Kidney tubule cell (primary cell): ENCODE measurements at regions not wholly inside any gene's neighbourhood (a gene's known extent, or its start where the extent isn't known, plus 50 kb on each side); places are given as distances from the start of the nearest gene placed in this dataset.

Experiments used
- DNase-seq: peaks from one replicate; pipeline ENCODE4 v3.0.0-alpha.2; 2018; ENCODE audit warnings: low spot score

GRCh38 chrX:113728937-113729336 is 854.9 kb upstream of the HTR2C start:
- no peak for DNase-seq

- DNase-seq: no peak
Observed at GRCh38 chrX:113726898-113727297, 857.0 kb upstream of the HTR2C start.

GRCh38 chrX:113726466-113726865 is 857.4 kb upstream of the HTR2C start:
- DNase-seq: no peak

DNA sequence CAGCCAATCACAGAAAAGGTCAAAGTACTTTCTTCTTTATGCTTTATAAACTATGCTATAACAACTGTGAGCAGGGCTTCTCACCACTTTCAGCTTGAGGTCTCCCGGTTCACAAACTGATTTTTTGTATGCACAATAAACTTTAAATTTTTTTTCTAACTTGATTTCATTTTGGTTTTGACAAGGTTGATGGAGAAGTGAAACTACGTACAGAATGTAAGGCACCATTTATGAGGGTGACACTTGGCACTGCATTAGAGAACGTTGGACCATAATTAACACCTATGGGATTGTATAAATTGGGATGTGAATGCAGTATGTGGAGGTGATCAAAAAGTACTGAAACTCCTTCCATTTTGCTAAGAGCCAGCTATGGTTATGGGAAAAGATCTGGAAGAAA is 857.9 kb upstream of the HTR2C start:
- no peak for DNase-seq

DNA sequence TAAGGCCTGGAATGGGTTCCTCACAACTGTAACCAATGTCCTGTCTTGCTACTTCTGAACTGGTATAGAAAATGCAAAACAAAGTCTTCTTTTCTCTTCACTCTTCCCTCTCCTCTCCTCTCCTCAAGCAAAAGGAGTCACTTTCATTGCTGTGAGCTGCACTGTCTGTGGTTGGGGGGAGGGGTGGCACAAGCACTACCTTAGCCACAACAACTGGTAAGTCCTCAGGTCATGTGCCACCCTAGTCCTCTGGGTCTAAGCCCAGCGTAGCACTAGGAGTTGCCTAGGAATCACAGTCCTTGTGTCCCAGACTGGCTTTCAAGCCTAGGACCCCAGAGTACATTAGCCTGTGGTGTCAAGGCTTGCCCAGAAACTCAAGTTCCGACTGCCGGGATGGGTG is 859.3 kb upstream of the AMOT start:
- no peak for DNase-seq

DNA sequence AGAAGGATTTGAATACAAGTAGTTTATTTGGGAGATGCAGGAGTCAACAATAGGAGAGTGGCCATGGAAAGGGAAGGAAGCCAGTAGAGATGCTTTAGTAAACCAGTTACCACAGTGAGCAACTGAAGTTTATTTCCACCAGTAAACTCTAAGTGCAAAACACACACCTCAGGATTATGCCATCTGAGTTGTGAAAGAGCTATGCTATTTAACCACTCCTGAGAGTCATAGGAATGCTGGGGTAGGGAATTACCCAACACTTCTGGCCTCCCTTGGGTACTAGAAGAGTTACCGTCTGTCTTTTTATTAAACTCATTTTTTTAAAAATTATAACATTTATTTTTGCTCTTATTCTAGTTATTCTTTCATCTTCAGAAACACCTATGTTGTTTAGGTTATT is 834.6 kb upstream of the AMOT start:
- no peak for DNase-seq

DNA sequence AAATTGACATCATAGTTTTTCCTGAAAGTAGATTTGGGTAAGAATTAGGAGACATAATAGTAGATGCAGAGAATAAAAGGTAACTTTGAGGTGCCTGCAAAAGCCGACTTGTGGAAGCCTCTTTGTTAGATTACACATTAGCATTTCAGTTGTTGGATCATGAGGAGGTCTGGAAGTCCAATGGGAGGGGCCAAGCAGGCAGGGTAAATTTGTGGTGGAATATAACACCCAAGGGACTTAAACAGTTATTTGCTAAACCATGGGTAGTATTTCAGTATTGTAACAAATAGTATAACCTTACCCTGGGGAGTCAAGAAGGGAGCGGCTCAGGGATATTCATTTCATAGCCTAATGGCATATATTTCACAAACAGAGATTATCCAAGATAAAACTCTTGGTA is 810.7 kb upstream of the AMOT start:
- DNase-seq: no peak

DNA sequence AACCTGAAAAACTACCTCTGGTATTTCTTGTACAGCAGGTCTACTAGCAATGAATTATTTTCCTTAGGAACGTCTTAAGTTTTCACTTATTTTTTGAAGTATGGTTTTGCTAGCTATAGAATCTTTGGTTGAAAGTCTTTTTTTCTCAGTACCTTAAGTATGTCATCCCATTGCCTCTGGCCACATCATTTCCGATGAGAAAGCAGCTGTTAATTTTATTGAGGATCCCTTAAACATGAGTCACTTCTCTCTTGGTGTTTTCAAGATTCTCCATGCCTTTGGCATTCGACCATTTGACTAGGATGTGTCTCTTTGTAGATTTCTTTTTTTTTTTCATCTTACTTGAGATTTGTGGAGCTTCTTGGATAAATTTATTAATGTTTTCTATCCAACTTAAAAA is 803.8 kb upstream of the AMOT start:
- no peak for DNase-seq

- no peak for DNase-seq
Observed at GRCh38 chrX:113634565-113634964, 793.9 kb upstream of the AMOT start.

DNA sequence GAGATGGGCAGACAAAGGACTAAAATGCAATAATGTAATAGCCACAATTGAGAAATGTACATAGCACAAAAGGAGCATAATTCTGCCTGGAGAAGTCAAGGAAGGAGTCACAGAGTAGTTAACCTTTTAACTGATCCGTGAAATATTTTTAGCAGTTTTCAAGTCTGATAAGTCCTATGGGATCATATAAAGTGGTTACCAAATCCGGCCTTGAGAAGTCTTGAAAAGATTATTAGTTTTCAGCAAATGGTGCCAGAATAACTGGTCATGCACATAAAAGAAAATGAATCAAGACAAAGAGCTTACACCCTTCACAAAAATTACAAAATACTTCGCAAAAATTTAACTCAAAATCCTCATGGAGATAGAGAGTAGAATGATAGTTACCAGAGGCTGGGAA is 788.7 kb upstream of the AMOT start:
- DNase-seq: no peak

DNA sequence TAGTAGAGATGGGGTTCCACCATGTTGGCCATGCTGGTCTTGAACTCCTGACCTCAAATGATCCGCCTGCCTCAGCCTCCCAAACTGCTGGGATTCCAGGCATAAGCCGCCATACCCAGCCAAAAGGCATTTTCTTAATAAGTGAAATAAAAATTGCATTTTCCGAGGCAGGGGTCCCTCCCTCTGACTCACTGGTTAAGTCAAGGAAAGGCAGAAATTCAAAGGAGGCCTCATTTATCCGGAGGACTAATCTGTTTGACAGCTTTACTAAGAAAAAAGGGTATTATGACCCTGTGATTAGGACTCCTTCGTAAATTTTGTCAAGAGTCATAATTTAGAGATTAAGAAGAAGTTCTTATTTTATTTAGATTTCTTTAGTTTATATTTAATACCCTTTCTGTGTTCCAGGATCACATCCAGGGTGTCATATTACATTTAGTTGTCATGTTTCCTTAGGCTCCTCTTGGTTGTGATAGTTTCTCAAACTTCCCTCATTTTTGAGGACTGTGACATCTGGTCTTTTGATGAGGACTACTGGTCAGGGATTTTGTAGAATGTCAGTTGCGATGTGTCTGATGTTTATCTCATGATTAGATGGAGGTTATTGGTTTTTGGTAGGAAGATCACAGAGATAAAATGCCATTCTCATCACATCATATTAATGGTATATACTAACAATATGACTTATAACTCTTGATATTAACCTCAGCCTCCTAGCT is 753.7 kb upstream of the AMOT start:
- DNase-seq: no peak

DNA sequence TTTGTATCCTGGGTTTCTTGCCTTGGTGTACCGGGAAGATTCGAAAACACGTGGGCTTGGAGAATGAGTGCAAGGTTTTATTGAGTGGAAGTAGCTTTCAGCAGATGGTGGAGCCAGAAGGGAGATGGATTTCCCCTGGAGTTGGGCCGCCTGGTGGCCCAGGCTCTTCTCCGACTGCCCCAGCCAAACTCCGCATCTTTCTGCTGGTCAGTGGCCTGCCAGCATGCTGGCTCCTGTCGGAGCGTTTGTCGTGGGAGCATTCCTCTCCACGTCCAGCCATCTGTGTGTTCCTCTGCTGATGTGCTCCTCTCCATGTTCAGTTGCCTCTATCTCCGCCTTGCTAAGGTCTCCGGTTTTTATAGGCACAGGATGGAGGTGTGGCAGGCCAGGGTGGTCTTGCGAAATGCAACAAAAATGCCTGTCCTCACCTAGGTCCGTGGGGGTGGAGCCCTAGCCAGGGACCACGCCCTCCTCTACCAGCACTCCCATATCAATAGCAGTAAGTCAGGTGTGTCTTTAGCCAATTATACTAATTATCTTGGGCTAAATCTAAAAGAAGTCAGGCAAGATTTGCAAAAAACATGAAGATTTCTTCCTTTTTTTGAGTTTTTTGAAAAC is 745.8 kb upstream of the AMOT start:
- no peak for DNase-seq

- no peak for DNase-seq
Observed at GRCh38 chrX:113580486-113580885, 739.9 kb upstream of the AMOT start.

DNA sequence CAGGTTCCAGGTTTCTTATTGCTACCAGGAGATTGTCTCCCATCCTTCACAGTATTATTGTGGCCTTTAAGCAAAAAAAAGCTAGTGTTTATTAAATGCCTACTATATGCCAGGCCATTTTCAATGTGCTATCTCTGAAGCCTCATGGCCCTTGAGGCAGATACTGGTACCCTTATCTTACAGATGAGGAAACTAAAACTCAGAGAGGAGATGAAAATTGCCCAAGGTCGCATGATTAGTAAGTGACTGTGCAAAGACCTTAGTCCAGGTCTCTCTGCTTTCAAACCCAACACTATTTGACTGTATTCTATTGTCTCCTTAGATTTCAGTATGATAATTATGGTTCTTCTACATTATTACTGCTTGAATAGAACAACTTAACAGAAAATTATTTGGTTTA is 717.9 kb upstream of the AMOT start:
- DNase-seq: no peak

GRCh38 chrX:113551919-113552318 is 711.3 kb upstream of the AMOT start:
- no peak for DNase-seq

DNA sequence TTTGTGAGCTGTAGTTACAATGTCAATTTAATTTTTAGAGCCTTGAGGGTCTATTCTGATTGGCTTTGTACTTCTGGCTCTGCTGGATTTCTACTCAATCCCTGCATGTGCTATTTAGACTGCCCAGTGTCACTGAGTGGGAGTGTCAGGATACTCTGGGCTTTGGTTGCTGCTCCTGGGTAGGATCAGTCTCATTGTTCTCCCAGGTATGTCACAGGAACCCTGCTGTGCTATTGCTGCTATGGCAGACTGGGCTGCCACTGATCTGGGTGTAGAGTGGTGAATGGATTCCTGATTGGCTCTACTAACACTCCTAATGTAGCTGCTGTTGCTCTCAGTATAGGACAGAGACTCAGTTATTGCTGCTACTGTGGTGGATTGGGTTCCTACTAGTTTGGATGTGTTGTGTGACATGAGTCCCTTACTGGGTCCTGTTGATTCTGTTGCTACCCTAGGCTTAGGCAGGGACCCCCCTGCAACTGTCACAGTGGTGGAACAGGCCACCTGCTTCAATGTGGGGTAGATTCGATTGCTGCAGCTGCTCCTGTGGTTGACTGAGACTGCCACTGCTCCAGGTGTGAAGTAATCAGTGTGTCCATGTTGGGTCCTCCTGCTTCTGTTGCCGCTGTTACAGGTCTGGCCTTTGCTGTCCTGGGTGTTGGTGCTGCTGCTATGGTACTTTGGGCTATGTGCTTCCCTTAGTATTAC is 707.8 kb upstream of the AMOT start:
- DNase-seq: no peak

GRCh38 chrX:113545040-113545439 is 704.4 kb upstream of the AMOT start:
- no peak for DNase-seq

DNA sequence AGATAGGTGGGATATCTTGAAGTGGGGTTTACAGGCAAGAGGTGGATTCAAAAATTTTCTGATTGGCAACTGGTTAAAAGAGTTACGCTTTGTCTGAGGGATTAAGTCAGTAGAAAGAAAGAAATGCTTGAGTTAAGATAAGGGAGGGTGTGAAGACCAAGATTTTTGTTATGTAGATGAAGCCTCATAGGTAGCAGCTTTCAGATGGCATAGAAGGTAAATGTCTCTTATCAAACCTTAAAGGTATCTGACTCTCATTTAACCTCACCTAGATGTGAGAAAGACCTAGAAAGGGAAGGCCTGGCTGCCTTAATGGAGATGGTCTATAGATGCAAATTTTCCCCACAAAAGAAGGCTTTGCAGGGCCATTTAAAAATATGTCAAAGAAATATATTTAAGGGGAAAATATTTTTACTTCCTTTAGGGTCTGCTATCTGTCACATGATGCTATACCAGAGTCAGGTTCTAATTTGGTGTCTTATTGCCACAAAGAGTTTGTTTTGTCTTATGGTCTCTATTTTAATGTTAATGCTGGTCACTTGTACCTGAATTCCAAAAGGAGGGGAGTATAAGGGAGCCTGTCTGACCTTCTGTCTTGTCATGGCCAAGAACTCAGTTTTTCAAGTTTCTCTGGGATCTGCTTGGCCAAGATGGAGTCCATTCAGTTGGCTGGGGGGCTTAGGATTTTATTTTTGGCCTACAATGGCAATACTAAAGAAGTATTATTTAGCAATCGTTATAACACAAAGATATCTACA is 699.1 kb upstream of the AMOT start:
- DNase-seq: no peak

DNA sequence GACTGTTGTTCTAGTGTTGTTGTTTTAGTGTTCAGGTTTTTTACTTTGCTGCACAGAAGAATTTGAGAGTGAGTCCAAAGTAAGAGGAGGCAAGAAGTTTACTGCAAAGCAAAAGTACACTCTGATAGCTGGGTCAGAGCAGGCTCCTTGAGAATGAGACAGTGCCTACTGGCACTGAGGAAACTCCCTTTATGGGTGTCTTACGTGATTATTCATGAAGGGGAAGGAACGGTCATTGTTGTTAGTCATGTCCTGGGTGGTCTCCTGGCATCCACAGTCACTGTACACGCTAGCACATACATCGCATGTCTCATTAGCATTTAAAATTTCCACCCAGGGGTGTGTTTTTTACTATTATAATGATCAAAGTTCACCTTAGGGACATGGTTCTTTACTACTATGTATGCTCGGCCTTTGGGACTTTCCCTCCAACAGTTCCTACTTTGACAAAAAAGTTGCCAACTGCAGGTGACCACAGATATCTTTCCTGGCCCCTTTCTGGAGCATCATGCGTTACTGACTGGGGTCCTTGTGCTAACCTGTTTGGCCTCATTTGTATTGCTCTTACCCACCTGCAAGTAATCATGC is 688.9 kb upstream of the AMOT start:
- no peak for DNase-seq

- DNase-seq: no peak
Observed at GRCh38 chrX:113522814-113523213, 682.2 kb upstream of the AMOT start.

DNA sequence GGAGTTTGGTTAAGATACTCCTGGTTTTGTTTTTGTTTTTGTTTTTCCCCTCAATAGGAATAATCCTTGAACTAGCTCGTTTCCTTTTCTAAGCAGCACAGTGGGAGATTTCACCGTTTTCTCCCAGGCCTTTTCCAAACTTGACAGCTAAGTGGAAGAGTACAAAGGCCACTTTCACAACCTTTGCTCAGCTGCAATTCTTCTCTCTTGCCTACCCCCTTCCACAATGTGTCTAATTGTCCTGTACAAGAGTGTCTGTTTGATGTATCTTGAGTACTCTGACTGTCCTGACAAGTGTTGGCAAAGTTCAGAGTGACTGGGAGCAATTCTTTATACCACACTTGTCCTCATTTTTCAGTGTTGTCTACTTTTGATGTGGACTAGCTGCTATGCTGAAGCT is 674.3 kb upstream of the AMOT start:
- no peak for DNase-seq

- peak; percentile 77 for DNase-seq
Observed at GRCh38 chrX:113512700-113513395, 672.2 kb upstream of the AMOT start.
